Hepatic stellate cell (primary cell): ENCODE measurements at regions not wholly inside any gene's neighbourhood (a gene's known extent, or its start where the extent isn't known, plus 50 kb on each side); places are given as distances from the start of the nearest gene placed in this dataset.
"Not testable (repeated sequence)": the region's sequence is repeated elsewhere in the genome, so short reads cannot be mapped to it uniquely, and the experiment has no call there.

Experiments
- DNase-seq: peaks from one replicate; pipeline ENCODE4 v3.0.0; 2011; ENCODE audit warnings: low spot score

GRCh38 chrX:733961-734360 lies 103.4 kb downstream of the SHOX start:
- no peak for DNase-seq

GRCh38 chrX:729583-730409 lies 99.2 kb downstream of the SHOX start:
- no peak for DNase-seq

DNA sequence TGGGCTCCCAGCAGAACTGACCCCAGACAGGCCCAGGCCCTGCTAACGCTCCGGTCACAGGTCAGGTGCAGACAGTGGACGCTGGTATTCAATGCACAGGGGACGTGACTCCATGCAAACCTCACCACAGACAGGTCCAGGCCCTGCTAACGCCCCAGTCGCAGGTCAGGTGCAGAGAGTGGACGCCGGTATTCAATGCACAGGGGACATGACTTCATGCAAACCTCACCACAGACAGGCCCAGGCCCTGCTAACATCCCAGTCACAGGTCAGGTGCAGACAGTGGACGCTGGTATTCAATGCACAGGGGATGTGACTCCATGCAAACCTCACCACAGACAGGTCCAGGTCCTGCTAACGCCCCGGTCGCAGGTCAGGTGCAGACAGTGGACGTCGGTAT lies 98.5 kb downstream of the SHOX start:
- not testable (repeated sequence) for DNase-seq

DNA sequence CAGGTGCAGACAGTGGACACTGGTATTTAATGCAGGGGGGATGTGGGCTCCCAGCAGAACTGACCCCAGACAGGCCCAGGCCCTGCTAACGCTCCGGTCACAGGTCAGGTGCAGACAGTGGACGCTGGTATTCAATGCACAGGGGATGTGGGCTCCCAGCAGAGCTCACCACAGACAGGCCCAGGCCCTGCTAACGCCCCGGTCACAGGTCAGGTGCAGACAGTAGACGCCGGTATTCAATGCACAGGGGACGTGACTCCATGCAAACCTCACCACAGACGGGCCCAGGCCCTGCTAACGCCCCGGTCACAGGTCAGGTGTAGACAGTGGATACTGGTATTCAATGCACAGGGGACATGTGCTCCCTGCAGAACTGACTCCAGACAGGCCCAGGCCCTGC lies 98.0 kb downstream of the SHOX start:
- DNase-seq: not testable (repeated sequence)

DNA sequence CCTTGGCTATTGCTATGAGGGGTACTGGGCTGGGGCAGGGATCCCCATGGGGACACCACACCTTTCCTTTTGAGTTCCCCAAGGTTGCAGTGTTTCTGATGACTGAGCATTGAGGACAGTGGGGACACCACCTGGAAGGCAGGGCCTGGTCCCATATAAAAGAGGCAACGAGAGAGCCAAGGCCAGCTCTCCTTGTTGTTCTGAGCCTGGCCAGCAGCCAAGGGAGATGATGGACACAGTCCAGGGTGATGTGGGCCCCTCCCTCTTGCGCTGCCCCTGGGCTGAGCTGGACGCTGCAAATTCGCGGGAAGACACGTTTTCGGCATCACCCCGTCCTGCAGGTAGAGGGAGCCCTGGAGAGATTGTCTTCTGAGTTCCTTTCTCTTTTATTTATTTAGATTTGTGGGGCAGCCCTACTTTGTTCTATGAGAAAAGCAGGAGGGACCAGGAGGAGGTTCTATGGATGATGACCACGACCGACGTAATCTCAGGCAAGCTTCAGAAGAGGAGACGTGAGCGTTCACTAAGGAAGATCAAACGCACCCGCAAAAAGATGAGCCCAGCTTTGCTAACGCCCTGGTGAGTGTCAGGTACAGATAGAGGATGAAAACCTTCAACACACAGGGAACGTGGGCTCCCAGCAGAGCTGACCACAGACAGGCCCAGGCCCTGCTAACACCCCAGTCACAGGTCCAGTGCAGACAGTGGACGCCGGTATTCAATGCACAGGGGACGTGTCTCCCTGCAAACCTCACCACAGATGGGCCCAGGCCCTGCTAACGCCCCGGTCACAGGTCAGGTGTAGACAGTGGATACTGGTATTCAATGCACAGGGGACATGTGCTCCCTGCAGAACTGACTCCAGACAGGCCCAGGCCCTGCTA lies 97.4 kb downstream of the SHOX start:
- no peak for DNase-seq

- DNase-seq: no peak
Observed at GRCh38 chrX:725971-726370, 95.4 kb downstream of the SHOX start.

- DNase-seq: no peak
Observed at GRCh38 chrX:724256-724655, 93.7 kb downstream of the SHOX start.

DNA sequence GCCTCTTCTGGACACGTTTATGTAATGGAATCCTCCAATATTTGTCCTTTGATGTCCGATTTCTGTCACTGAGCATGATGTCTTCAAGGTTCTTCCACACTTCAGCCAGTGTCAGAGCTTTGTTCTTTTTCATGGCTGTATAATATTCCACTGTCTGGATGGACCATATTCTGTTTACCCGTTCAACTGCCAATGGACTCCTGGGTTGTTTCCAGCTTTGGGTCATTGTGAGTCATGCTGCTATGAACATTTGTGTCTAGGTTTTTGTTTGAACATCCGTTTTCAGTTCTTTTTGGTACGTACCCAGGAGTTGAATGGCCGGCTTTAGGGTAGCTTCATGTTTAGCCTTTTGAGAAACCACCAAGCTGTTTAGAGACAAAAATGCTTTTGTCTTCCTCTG lies 93.2 kb downstream of the SHOX start:
- DNase-seq: no peak

- no peak for DNase-seq
Observed at GRCh38 chrX:721354-721753, 90.8 kb downstream of the SHOX start.

- DNase-seq: no peak
Observed at GRCh38 chrX:720825-721224, 90.2 kb downstream of the SHOX start.

GRCh38 chrX:720250-720649 lies 89.7 kb downstream of the SHOX start:
- DNase-seq: no peak

DNA sequence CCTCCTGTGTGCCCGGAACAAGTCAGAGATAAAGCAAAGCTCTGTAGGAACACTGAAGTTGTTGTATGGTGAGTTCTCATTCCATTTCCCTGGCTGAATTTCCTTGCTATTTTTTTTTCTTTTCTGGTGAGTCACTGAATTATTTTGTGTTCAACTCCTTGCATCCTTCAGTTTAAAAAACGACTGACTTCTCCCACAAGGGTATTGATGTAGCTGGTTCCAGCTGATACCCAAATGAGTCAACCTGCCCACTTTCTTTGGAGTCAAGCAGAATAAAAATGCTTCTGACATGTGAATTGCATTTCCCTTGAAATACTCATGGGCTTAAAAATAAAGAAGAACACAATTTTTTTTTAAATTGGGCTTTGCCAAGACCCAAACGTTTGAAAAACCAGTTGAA lies 85.5 kb downstream of the SHOX start:
- DNase-seq: no peak

DNA sequence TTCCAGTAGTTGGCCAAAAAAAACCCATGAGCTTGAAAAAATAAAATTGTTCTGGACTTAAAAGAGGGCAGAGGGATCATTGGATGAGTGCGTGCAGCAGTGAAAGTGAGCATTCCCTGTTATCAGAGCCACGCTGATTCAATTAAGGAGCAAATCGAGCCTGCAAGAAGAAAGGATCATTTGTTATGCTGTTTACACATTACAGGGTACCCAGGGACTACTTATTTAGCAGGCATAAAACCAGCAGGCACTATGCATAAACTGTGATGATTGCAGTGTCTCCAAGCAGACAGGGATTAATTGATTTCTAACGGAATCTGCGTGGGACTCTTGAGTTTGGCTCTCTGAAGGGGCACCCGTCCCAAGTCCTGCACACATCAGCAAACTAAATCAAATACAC lies 83.5 kb downstream of the SHOX start:
- no peak for DNase-seq
